Activated CD4-positive, alpha-beta T cell treated with anti-CD3 and anti-CD28 coated beads, Interleukin-2, amount 50 U/mL, for 24 hours (primary cell): ENCODE measurements at regions not wholly inside any gene's neighbourhood (a gene's known extent, or its start where the extent isn't known, plus 50 kb on each side); places are given as distances from the start of the nearest gene placed in this dataset.
"Not testable (repeated sequence)": the region's sequence is repeated elsewhere in the genome, so short reads cannot be mapped to it uniquely, and the experiment has no call there.

Experiments
- DNase-seq, 2 donors: peaks; one replicate each; pipeline ENCODE4 v3.0.0-alpha.2; 2020; ENCODE audit warnings: low read depth in 1 of 2, low spot score in 1 of 2

DNA sequence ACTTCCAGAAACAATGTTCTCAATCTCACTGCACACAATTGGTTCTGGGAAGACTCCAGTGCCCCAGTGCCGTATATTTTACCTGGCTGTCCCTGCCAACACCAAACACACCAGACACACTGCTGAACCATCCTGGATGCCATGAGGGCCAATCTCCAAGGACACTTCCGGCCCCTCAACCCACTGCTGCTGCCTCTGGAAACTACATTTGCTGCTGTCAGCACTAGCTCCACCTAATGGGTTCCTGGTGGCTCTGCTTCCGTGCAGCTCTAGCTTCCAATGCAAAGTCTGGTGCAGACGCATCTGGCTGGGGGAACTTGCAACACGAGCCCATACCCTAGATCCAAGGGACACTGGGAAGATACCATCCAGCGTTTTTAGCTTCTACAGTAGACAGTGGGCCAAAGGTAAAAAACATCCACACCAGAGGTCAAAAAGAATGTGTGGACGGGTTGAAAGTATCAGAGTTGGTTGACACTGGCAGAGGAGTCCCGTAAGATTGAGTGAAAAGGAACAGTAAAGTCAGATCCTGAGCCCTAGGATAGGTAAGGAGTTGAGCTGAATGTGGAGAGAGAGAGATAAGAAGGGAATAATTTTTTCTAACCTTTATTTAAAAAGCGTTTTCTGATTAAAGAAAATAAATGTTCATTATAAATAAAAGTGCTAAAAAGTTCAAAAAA, 99.7 kb upstream of the KIF2A start:
- DNase-seq = no peak

DNA sequence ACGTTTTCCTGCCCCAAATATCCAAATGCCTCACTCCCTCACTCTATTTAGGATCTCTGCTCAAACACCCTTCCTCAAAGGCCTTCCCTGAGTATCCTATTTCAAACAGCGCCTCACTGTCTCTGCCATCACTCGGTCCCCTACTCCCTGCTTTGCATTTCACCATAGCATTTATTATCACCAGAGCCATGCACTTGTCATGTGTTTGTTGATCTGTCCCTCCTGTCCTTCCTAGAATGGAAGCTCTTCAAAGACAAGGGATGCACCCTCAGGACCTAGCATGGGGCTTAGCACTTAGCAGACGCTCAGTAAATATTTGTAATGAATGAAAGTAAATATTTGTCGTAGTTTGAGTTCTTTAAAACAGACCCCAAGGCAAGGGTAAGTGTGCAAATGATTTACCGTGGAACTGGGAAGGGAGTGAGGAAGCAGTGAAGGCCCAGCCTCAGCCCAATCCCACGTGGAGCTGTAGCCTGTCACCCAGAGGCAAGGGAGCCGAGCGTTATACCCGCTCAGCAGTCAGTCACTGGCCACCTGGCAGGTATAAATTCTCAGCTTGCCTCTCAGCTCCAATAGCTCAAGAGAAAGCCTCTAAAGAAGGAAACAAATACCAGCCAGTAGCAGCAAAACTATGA, 97.7 kb upstream of the KIF2A start:
- no peak for DNase-seq

DNA sequence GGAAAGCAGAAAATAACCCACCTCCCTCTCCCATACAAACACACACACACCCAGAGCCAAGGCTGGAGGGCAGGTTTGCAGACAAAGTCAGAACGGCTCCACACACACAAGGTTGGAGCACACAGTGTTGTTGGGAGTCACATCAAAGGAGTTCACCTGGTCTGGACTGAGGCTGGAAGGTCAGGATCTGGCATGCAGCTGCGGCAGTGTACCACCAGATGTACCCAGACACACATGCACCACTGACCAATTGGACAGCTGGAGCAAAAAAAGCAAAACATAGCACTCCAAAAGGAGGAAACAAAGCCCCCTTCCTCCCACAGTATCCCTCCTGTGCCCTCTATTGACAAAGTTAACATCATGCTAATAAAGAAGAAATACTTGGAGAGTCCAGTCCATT, 94.6 kb upstream of the KIF2A start:
- no peak for DNase-seq

GRCh38 chr5:62212648-62213047, 93.4 kb upstream of the KIF2A start:
- no peak for DNase-seq

GRCh38 chr5:62214701-62215100, 91.3 kb upstream of the KIF2A start:
- no peak for DNase-seq

DNA sequence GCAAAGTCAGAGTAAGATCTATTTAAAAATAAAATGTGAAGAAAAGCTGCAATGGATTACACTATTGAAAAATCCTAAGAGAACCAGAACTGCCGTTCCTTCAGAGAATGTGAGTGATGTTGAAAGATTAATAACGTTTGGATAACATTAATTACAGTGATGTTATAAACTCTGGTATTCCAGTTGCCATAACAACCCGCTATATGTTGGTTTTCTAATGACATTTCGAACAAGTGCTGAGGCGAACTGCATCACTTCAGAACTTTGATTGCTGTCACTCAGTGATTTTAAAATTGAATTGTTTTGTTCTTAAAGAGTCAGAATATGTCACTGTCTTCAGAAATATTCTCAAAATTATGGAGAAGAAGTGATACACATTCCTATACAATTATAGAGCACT, 89.4 kb upstream of the KIF2A start:
- DNase-seq = not testable (repeated sequence)

- not testable (repeated sequence) for DNase-seq
Measured at GRCh38 chr5:62217095-62217494, 88.9 kb upstream of the KIF2A start.

- not testable (repeated sequence) for DNase-seq
Measured at GRCh38 chr5:62218860-62219259, 87.1 kb upstream of the KIF2A start.

DNA sequence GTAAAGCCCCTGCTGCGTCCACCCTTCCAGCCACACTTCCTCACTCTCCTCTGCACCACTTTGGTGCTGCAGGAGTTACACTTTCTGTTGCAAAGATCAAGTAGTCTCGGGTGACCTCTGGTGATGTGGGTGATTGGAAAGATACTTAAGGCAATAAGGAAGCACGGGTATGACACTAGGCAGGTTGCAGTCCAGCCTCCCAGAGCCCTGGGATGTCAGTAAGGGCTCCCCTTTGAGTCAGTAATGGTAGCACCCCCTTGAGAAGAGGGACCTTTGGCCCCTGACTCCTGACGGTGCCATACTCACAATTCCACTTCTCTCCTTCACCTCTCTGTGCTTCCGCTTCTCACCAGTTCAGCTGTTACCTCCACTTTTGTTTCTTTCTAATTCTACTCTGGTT, 84.1 kb upstream of the KIF2A start:
- not testable (repeated sequence) for DNase-seq

DNA sequence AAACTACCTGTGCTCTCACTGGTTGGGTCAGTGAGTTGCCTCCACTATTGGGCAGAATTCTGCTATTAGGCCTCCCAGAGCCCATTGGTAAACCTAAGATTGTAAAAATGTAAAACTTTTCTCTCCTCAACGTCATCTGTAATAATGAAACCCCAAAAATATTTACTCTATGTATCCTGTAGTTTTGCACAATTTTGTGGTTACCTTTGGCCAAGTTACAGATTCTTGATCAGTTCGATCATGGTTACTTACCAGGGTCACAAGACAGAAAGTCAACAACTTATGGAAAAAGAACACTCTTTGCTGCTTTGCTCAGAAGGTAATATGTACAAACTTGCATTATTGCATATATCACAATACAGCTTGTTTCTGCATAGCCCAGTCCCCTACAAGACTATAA, 83.7 kb upstream of the KIF2A start:
- DNase-seq = not testable (repeated sequence)

GRCh38 chr5:62223312-62223670, 82.7 kb upstream of the KIF2A start:
- DNase-seq = peak; percentile 47 to 73

DNA sequence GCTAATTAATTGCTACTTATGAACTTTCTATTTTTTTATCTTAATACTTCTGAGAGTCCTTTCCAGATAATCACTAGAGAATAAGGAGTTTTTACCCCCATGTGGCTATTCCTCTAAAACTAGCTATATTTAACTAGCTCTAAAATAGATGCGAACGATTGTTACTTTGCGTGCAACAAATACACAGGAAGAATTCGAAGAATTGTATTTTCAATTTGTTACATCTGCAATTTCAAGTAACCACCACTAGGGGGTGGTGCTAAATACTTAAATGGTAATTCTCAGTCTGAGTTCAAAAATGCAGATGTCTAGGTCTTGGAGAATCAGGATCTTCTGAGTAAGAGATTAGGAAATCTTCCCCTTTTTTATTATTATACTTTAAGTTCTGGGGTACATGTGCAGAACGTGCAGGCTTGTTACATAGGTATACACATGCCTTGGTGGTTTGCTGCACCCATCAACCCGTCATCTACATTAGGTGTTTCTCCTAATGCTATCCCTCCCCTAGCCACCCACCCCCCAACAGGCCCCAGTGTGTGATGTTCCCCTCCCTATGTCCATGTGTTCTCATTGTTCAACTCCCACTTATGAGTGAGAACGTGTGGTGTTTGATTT, 80.9 kb upstream of the KIF2A start:
- DNase-seq = not testable (repeated sequence)

- DNase-seq = not testable (repeated sequence)
Measured at GRCh38 chr5:62230876-62231388, 75.1 kb upstream of the KIF2A start.

DNA sequence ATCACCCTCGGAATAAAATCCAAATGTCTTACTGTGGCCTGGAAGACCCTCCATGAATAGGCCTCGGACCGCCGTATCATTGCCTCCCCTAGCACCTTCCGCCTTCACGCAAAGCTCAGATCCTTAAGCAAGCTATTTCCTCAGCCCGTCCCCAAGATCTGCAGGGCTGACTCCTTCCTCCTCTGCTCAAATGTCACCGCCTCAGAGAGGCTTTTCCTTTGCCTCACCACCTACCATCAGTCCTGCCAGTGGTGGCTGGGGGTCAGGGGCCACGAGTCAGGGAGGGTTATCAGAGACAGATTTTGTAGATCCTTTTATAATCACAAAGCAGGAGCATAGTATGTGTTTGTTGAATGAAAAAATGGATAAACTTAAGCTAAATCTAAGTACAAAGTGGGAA, 74.4 kb upstream of the KIF2A start:
- no peak for DNase-seq

DNA sequence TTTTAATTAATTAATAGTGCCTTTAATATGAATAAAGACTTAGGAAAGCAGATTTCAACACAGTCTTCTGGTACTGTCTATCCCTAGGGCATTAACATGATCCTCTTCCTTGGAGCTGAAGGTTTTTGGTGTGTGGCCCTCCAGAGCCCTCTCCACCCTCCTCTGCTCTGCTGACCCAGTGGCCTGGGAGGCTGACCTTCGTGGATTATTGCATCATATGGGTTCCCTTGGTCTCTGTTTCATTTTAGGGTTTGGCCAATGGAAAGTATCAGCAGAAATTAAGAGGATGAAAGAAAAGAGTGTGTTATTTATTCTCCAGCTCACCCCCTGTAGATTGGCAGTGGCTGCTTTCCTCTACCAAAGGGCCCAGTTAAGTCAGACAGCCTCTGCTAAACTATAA, 73.8 kb upstream of the KIF2A start:
- DNase-seq = not testable (repeated sequence)

DNA sequence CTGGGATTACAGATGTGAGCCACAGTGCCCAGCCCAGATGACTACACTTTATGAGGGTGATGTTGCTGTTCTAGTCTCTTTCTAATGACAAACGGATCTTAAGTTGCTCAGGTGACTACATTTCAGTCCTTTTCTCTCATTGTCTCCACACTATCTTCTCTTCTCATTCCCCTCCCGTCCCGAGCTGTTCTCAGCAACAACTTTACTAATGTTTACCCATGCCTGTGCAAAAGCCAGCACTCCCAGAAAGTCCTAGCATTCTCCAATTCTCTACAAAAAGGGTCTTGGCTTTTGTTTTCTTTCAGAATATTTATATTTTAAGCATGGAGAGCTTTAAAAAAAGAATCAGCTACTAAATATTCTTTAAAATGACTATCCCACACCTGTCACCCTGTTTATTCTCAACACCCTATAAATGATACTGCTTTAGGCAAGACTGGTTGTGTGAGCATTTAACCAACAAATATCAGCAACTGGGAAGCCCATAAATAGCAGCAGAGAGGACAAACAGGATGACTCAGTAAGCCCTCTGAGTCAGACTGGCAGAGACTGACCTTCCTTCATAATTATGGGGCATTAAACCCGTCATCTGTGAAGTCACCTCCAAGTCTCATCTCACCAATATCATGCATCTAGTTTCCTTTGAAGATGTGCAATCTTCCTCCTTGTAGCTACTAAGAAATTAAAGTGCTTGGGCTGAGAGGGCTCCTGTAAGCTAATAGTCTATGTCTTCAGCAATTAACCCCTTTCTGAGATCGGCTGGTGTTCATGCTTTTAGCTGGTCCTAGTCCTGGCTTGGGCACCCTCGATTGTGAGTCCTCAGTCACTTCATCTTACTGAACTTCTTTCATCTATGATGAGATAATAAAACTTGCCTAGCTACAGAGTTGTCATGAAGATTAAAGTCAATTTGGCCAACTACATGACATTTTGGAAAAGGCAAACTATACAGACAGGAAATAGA, 72.6 kb upstream of the KIF2A start:
- not testable (repeated sequence) for DNase-seq

DNA sequence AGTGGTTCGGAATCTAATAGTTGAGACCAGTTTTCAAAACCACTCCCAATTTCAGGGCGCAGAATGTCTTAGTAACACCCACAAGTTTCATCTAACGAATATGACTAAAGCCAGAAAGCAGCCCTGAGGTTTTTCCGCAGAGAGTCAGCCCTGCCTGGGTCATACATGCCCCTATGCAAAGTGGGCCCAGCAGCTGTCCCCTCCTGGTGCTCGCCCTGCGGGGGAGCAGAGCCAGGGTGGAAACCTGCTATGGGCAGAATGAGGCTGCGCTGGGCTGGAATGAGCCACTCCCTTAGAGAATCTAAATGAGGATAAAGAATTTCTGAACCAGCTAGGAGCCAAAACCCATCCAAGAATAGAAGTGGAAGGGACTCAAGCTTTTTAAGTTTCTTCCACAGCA, 69.4 kb upstream of the KIF2A start:
- DNase-seq = not testable (repeated sequence)

DNA sequence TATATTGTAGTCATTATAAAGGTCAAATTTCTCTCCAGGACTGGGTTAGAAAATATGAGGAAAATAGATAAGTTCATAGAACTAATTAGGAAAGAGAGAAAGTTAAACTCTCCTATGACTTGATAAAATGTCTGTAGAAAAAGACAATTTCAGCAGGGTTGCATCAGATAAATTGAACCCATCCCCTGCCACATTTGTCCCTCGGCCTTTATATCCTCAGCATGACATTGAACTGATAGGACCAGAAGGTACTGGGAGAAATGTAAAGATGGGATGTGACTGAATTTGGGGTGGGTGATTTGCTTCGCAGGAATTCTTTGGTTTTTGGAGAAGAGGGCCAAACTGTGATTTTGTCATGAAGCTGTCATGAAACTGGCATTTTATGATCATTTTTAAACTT, 68.1 kb upstream of the KIF2A start:
- DNase-seq = not testable (repeated sequence)

GRCh38 chr5:62238584-62238983, 67.4 kb upstream of the KIF2A start:
- DNase-seq = not testable (repeated sequence)

DNA sequence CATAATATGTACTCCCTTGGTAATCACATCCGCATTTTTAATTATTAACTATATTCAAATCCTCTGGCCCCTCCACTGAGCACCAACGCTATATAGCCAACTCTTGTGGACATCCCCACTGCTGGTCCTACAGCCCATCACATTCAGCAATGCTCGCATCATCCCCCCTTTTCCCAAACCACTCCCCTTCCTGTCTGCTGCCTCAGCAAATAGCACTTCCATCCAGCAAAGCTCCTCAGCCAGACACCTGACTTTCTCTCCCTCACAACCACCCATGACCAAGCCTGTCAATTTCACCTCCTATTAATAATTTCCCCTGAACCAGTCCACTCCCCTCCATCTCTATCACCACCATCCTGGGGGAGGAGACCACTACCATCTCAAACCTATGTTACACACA, 65.5 kb upstream of the KIF2A start:
- not testable (repeated sequence) for DNase-seq

DNA sequence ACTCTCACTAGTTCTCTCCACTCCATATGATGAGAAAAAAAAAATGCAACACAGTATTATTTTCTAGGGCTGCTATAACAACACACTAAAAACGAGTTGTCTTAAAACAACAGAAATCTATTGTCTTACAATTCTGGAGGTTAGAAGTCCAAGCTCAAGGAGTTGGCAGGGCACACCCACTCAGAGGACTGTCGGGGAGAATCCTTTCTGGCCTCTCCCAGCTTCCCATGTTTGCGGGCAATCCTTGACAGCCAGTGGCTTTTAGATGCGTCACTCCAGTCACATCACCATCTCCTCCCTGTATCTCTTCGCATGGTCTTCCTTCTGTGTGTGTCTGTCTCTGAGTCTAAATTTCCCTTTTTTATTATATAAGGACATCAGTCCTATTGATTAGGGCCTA, 64.0 kb upstream of the KIF2A start:
- DNase-seq = not testable (repeated sequence)
